Neuron (in vitro differentiated cells): ENCODE measurements at regions not wholly inside any gene's neighbourhood (a gene's known extent, or its start where the extent isn't known, plus 50 kb on each side); places are given as distances from the start of the nearest gene placed in this dataset.

ENCODE experiments used
- H2AFZ ChIP-seq: one replicate; pipeline ENCODE4 v1.6.1; 2013; ENCODE audit warnings: low read depth, mild to moderate bottlenecking, inconsistent platforms, low read length, moderate library complexity
- H3K27me3 ChIP-seq: one replicate; pipeline ENCODE4 v1.6.1; 2013; ENCODE audit warnings: low read length; ENCODE audit not compliant: insufficient read depth
- H3K36me3 ChIP-seq: one replicate; pipeline ENCODE4 v1.6.1; 2013; ENCODE audit warnings: low read length; ENCODE audit not compliant: insufficient read depth
- H3K4me1 ChIP-seq: one replicate; pipeline ENCODE4 v1.6.1; 2013; ENCODE audit warnings: low read length; ENCODE audit not compliant: insufficient read depth
- H3K4me3 ChIP-seq: 2 replicates; pipeline ENCODE4 v1.5.1; 2013; ENCODE audit warnings: mild to moderate bottlenecking, low read length, moderate library complexity
- H3K9me3 ChIP-seq: one replicate; pipeline ENCODE4 v1.6.1; 2013; ENCODE audit warnings: low read length

- Histone ChIP-seq H3K4me1 (peaks cover 9% of the 10 kb centered on the region), H3K9me3 (no peaks in the 10 kb centered on the region), H3K36me3 (no peaks in the 10 kb centered on the region), H3K4me3 (no peak overlapping the region), H3K27me3 (no peaks in the 10 kb centered on the region), H2AFZ (no peak overlapping the region)
These were observed 878.6 kb upstream of the PCDH20 start for GRCh38 chr13:62294244-62294643.

- Histone ChIP-seq H3K27me3 (no peaks in the 10 kb centered on the region), H3K36me3 (no peaks in the 10 kb centered on the region), H3K9me3 (no peaks in the 10 kb centered on the region), H3K4me1 (peaks cover 9% of the 10 kb centered on the region), H2AFZ (no peak overlapping the region), H3K4me3 (no peak overlapping the region)
These were observed 877.2 kb upstream of the PCDH20 start for GRCh38 chr13:62292714-62293480.

- peaks cover 9% of the 10 kb centered on the region for H3K4me1 ChIP-seq
- no peaks in the 10 kb centered on the region for H3K9me3 ChIP-seq
- H3K4me3 ChIP-seq, result no peak overlapping the region
- H3K36me3 ChIP-seq, result no peaks in the 10 kb centered on the region
- H2AFZ ChIP-seq, result no peak overlapping the region
- no peaks in the 10 kb centered on the region for H3K27me3 ChIP-seq
These were observed 874.9 kb upstream of the PCDH20 start for GRCh38 chr13:62290542-62290941.

- no peak overlapping the region for H2AFZ ChIP-seq
- no peak overlapping the region for H3K4me3 ChIP-seq
- H3K36me3 ChIP-seq, result no peaks in the 10 kb centered on the region
- no peaks in the 10 kb centered on the region for H3K9me3 ChIP-seq
- H3K27me3 ChIP-seq, result no peaks in the 10 kb centered on the region
- peaks cover 9% of the 10 kb centered on the region for H3K4me1 ChIP-seq
These were observed 872.1 kb upstream of the PCDH20 start for GRCh38 chr13:62287764-62288163.

GRCh38 chr13:62280590-62280989 lies 864.9 kb upstream of the PCDH20 start:
- no peaks in the 10 kb centered on the region for H3K36me3 ChIP-seq
- H3K27me3 ChIP-seq, result no peaks in the 10 kb centered on the region
- H2AFZ ChIP-seq, result no peak overlapping the region
- no peak overlapping the region for H3K4me3 ChIP-seq
- no peaks in the 10 kb centered on the region for H3K4me1 ChIP-seq
- no peaks in the 10 kb centered on the region for H3K9me3 ChIP-seq

GRCh38 chr13:62278271-62278670 lies 862.6 kb upstream of the PCDH20 start:
- no peaks in the 10 kb centered on the region for H3K27me3 ChIP-seq
- no peaks in the 10 kb centered on the region for H3K36me3 ChIP-seq
- no peaks in the 10 kb centered on the region for H3K4me1 ChIP-seq
- no peak overlapping the region for H3K4me3 ChIP-seq
- no peak overlapping the region for H2AFZ ChIP-seq
- no peaks in the 10 kb centered on the region for H3K9me3 ChIP-seq

GRCh38 chr13:62251734-62252133 lies 836.1 kb upstream of the PCDH20 start:
- no peaks in the 10 kb centered on the region for H3K4me1 ChIP-seq
- no peak overlapping the region for H3K4me3 ChIP-seq
- H2AFZ ChIP-seq, result no peak overlapping the region
- no peaks in the 10 kb centered on the region for H3K27me3 ChIP-seq
- no peaks in the 10 kb centered on the region for H3K36me3 ChIP-seq
- H3K9me3 ChIP-seq, result no peaks in the 10 kb centered on the region

GRCh38 chr13:62250501-62251201 lies 835.0 kb upstream of the PCDH20 start:
- Histone ChIP-seq H2AFZ (peak overlapping the region; percentile 36), H3K27me3 (no peaks in the 10 kb centered on the region), H3K9me3 (no peaks in the 10 kb centered on the region), H3K4me3 (no peak overlapping the region), H3K4me1 (no peaks in the 10 kb centered on the region), H3K36me3 (no peaks in the 10 kb centered on the region)

- H3K4me1 ChIP-seq, result no peaks in the 10 kb centered on the region
- H3K27me3 ChIP-seq, result no peaks in the 10 kb centered on the region
- H3K9me3 ChIP-seq, result no peaks in the 10 kb centered on the region
- H3K36me3 ChIP-seq, result no peaks in the 10 kb centered on the region
- no peak overlapping the region for H2AFZ ChIP-seq
- no peak overlapping the region for H3K4me3 ChIP-seq
These were observed 830.9 kb upstream of the PCDH20 start for GRCh38 chr13:62246581-62246980.

- H3K27me3 ChIP-seq, result no peaks in the 10 kb centered on the region
- H3K4me3 ChIP-seq, result no peak overlapping the region
- no peaks in the 10 kb centered on the region for H3K9me3 ChIP-seq
- no peaks in the 10 kb centered on the region for H3K4me1 ChIP-seq
- no peak overlapping the region for H2AFZ ChIP-seq
- H3K36me3 ChIP-seq, result no peaks in the 10 kb centered on the region
These were observed 827.5 kb upstream of the PCDH20 start for GRCh38 chr13:62243106-62243505.

GRCh38 chr13:62234780-62235440 lies 819.3 kb upstream of the PCDH20 start:
- Histone ChIP-seq H2AFZ (no peak overlapping the region), H3K4me1 (no peaks in the 10 kb centered on the region), H3K4me3 (no peak overlapping the region), H3K36me3 (no peaks in the 10 kb centered on the region), H3K9me3 (no peaks in the 10 kb centered on the region), H3K27me3 (no peaks in the 10 kb centered on the region)

GRCh38 chr13:62210951-62211350 lies 795.3 kb upstream of the PCDH20 start:
- H3K36me3 ChIP-seq, result no peaks in the 10 kb centered on the region
- H3K4me1 ChIP-seq, result peaks cover 2% of the 10 kb centered on the region
- no peaks in the 10 kb centered on the region for H3K9me3 ChIP-seq
- no peak overlapping the region for H2AFZ ChIP-seq
- no peaks in the 10 kb centered on the region for H3K27me3 ChIP-seq
- no peak overlapping the region for H3K4me3 ChIP-seq

- Histone ChIP-seq H3K4me1 (peaks cover 2% of the 10 kb centered on the region), H3K4me3 (no peak overlapping the region), H3K27me3 (no peaks in the 10 kb centered on the region), H3K36me3 (no peaks in the 10 kb centered on the region), H3K9me3 (no peaks in the 10 kb centered on the region), H2AFZ (no peak overlapping the region)
These were observed 793.9 kb upstream of the PCDH20 start for GRCh38 chr13:62209529-62209928.
